ENCODE measurements at regions not wholly inside any gene's neighbourhood (a gene's known extent, or its start where the extent isn't known, plus 50 kb on each side); places are given as distances from the start of the nearest gene placed in this dataset.

DNA sequence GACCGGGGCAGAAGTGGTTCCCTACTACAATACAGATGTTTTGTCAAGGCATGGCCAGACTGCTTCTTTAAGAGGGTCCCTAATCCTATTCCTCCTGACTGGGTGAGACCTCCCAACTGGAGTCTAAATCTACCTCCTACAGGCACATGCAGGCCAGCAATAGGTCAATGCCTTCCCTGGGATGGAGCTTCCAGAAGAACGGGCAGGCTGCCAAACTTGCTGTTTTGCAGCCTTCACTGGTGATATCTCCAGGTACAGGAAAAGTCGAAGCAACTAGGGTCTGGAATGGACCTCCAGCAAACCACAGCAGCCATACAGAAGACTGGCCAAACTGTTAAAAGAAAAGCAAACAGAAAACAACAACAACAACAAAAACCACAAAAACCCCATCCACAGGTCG is 678.4 kb upstream of the DIAPH2 start:
- no peak overlapping the region for H3K4me3 ChIP-seq (ENCODE audit: low read depth in 1 of 3, low read length in 3 of 3)
- H3K27ac ChIP-seq (ENCODE audit: low read depth in 1 of 2, low read length in 2 of 2): no peak overlapping the region
- H3K4me1 ChIP-seq (ENCODE audit: control insufficient read depth in 4 of 4, insufficient read depth in 4 of 4, low read length in 3 of 4): no peaks in the 10 kb centered on the region
- TF ChIP-seq FOXA2 (IDR thresholded peaks at IDR 0.05) (no peak), HNF4A (conservative IDR thresholded peaks at IDR 0.05) (no peak), RXRA (IDR thresholded peaks at IDR 0.05) (no peak), FOXA1 (IDR thresholded peaks at IDR 0.05) (no peak), RAD21 (IDR thresholded peaks at IDR 0.05) (no peak), EGR1 (IDR thresholded peaks at IDR 0.05; ENCODE audit: low read depth in 2 of 2) (no peak), SP1 (IDR thresholded peaks at IDR 0.05) (no peak), NR2F2 (IDR thresholded peaks at IDR 0.05) (no peak), GABPA (IDR thresholded peaks at IDR 0.05 in 1 of 2, conservative IDR thresholded peaks at IDR 0.05 in 1 of 2) (no peak), JUND (IDR thresholded peaks at IDR 0.05) (no peak), TAF1 (conservative IDR thresholded peaks at IDR 0.05) (no peak), HNF4G (IDR thresholded peaks at IDR 0.05) (no peak)
- TF ChIP-seq, protein P1, sequence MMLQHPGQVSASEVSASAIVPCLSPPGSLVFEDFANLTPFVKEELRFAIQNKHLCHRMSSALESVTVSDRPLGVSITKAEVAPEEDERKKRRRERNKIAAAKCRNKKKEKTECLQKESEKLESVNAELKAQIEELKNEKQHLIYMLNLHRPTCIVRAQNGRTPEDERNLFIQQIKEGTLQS (IDR thresholded peaks at IDR 0.05): no peak
- TF ChIP-seq, protein P2, sequence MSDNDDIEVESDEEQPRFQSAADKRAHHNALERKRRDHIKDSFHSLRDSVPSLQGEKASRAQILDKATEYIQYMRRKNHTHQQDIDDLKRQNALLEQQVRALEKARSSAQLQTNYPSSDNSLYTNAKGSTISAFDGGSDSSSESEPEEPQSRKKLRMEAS (IDR thresholded peaks at IDR 0.05): no peak
- TF ChIP-seq, protein P3, sequence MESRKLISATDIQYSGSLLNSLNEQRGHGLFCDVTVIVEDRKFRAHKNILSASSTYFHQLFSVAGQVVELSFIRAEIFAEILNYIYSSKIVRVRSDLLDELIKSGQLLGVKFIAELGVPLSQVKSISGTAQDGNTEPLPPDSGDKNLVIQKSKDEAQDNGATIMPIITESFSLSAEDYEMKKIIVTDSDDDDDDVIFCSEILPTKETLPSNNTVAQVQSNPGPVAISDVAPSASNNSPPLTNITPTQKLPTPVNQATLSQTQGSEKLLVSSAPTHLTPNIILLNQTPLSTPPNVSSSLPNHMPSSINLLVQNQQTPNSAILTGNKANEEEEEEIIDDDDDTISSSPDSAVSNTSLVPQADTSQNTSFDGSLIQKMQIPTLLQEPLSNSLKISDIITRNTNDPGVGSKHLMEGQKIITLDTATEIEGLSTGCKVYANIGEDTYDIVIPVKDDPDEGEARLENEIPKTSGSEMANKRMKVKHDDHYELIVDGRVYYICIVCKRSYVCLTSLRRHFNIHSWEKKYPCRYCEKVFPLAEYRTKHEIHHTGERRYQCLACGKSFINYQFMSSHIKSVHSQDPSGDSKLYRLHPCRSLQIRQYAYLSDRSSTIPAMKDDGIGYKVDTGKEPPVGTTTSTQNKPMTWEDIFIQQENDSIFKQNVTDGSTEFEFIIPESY (IDR thresholded peaks at IDR 0.05): no peak
- TF ChIP-seq, protein P4, sequence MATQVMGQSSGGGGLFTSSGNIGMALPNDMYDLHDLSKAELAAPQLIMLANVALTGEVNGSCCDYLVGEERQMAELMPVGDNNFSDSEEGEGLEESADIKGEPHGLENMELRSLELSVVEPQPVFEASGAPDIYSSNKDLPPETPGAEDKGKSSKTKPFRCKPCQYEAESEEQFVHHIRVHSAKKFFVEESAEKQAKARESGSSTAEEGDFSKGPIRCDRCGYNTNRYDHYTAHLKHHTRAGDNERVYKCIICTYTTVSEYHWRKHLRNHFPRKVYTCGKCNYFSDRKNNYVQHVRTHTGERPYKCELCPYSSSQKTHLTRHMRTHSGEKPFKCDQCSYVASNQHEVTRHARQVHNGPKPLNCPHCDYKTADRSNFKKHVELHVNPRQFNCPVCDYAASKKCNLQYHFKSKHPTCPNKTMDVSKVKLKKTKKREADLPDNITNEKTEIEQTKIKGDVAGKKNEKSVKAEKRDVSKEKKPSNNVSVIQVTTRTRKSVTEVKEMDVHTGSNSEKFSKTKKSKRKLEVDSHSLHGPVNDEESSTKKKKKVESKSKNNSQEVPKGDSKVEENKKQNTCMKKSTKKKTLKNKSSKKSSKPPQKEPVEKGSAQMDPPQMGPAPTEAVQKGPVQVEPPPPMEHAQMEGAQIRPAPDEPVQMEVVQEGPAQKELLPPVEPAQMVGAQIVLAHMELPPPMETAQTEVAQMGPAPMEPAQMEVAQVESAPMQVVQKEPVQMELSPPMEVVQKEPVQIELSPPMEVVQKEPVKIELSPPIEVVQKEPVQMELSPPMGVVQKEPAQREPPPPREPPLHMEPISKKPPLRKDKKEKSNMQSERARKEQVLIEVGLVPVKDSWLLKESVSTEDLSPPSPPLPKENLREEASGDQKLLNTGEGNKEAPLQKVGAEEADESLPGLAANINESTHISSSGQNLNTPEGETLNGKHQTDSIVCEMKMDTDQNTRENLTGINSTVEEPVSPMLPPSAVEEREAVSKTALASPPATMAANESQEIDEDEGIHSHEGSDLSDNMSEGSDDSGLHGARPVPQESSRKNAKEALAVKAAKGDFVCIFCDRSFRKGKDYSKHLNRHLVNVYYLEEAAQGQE (IDR thresholded peaks at IDR 0.05): no peak
- TF ChIP-seq, protein P5, sequence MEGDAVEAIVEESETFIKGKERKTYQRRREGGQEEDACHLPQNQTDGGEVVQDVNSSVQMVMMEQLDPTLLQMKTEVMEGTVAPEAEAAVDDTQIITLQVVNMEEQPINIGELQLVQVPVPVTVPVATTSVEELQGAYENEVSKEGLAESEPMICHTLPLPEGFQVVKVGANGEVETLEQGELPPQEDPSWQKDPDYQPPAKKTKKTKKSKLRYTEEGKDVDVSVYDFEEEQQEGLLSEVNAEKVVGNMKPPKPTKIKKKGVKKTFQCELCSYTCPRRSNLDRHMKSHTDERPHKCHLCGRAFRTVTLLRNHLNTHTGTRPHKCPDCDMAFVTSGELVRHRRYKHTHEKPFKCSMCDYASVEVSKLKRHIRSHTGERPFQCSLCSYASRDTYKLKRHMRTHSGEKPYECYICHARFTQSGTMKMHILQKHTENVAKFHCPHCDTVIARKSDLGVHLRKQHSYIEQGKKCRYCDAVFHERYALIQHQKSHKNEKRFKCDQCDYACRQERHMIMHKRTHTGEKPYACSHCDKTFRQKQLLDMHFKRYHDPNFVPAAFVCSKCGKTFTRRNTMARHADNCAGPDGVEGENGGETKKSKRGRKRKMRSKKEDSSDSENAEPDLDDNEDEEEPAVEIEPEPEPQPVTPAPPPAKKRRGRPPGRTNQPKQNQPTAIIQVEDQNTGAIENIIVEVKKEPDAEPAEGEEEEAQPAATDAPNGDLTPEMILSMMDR (IDR thresholded peaks at IDR 0.05; ENCODE audit: low read depth, low read length, missing input control): no peak
- no peak overlapping the region for H3K9ac ChIP-seq (ENCODE audit: low read depth in 1 of 2, low read length in 2 of 2)
- no peaks in the 10 kb centered on the region for H3K27me3 ChIP-seq (ENCODE audit: control insufficient read depth in 4 of 4, insufficient read depth in 4 of 4, low read length in 3 of 4)
- no peaks in the 10 kb centered on the region for H3K36me3 ChIP-seq (ENCODE audit: control insufficient read depth in 4 of 4, insufficient read depth in 3 of 4, low read depth in 1 of 4, low read length in 3 of 4)
- DNase-seq (ENCODE audit: low spot score): no peak
- WGBS: 70% methylated on average over 4 of the region's 4 CpGs
- peaks cover 0 to 3% (median 0%) of the 10 kb centered on the region in 4 donors for H3K9me3 ChIP-seq (ENCODE audit: control insufficient read depth in 4 of 4, low read length in 3 of 4)

DNA sequence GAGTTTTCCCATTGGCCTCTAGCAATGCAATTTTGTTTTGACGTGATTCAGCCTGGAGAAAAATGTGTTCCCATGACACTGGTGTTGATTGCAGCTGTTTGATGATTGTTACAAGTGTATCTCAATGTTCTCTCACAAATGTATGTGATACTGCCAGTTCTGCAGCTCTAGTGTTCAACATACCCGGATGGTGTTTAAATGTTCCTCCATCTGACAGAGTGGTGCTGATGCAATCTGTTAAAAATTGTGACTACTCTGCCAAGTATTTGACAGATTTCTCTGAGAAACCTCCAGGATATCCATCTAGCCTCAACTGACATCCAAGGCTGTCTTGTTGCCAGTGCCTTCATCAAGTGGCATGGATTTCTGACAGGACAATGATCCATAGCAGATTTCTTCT is 657.2 kb upstream of the DIAPH2 start:
- Histone ChIP-seq H3K9ac (ENCODE audit: low read depth in 1 of 2, low read length in 2 of 2) (no peak overlapping the region), H3K27ac (ENCODE audit: low read depth in 1 of 2, low read length in 2 of 2) (no peak overlapping the region), H3K4me3 (ENCODE audit: low read depth in 1 of 3, low read length in 3 of 3) (no peak overlapping the region), H3K9me3 (ENCODE audit: control insufficient read depth in 4 of 4, low read length in 3 of 4) (peaks cover 0 to 4% (median 0%) of the 10 kb centered on the region in 4 donors), H3K36me3 (ENCODE audit: control insufficient read depth in 4 of 4, insufficient read depth in 3 of 4, low read depth in 1 of 4, low read length in 3 of 4) (no peaks in the 10 kb centered on the region), H3K4me1 (ENCODE audit: control insufficient read depth in 4 of 4, insufficient read depth in 4 of 4, low read length in 3 of 4) (no peaks in the 10 kb centered on the region), H3K27me3 (ENCODE audit: control insufficient read depth in 4 of 4, insufficient read depth in 4 of 4, low read length in 3 of 4) (no peaks in the 10 kb centered on the region)
- 53% methylated on average over 2 of the region's 2 CpGs for WGBS
- no peak for DNase-seq (ENCODE audit: low spot score)
- TF ChIP-seq, protein P2 (IDR thresholded peaks at IDR 0.05): no peak
- TF ChIP-seq JUND (IDR thresholded peaks at IDR 0.05) (no peak), TAF1 (conservative IDR thresholded peaks at IDR 0.05) (no peak), RAD21 (IDR thresholded peaks at IDR 0.05) (no peak), FOXA1 (IDR thresholded peaks at IDR 0.05) (no peak), SP1 (IDR thresholded peaks at IDR 0.05) (no peak), EGR1 (IDR thresholded peaks at IDR 0.05; ENCODE audit: low read depth in 2 of 2) (no peak)
- TF ChIP-seq, protein P1 (IDR thresholded peaks at IDR 0.05): no peak
- TF ChIP-seq, protein P5 (IDR thresholded peaks at IDR 0.05; ENCODE audit: low read depth, low read length, missing input control): no peak
- TF ChIP-seq, protein P4 (IDR thresholded peaks at IDR 0.05): no peak
